Pons (tissue), 1 donor: ENCODE measurements at regions not wholly inside any gene's neighbourhood (a gene's known extent, or its start where the extent isn't known, plus 50 kb on each side); places are given as distances from the start of the nearest gene placed in this dataset.

Source experiments
- DNase-seq: peaks from one replicate; pipeline ENCODE4 v3.0.0-alpha.2; 2016; ENCODE audit warnings: low spot score

DNA sequence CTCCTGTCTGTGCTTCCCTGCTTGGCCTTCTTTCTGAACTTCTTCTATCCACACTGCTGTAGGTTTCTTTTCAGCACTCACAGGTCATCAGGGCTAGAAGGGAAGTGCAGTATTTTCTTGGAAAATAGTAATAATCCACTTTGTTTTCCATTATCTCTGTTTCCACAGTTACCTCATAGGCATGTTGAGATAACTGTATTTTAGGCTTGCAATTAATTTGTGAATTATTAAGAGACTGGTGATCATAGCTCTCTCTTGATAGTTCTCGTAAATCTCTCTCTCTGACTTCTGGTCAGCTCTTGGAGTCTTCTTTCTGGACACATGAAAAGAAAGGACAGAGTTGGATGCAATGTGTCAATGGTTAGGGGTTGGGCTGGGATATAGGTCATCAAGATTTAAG lies 243.6 kb upstream of the IGFBP3 start:
- DNase-seq: no peak

DNA sequence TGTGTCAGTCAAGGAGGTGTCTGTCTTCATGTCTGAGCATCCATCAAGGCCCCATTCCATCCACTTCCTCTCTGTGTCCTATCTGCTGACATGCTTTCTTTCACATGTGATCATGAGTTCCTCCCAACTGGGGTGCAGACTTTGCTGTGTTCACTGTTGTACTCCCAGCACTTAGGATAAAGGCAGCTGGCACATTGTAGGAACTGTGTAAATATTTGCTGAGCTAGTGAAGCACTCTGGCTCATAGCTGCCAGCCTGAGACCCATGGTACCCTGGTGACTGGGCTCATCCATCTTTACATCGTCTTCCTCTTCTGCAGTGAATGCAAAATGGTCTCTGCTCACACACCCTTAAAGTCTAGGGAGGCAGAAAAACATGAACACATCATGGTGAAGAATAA lies 242.2 kb upstream of the IGFBP3 start:
- no peak for DNase-seq

DNA sequence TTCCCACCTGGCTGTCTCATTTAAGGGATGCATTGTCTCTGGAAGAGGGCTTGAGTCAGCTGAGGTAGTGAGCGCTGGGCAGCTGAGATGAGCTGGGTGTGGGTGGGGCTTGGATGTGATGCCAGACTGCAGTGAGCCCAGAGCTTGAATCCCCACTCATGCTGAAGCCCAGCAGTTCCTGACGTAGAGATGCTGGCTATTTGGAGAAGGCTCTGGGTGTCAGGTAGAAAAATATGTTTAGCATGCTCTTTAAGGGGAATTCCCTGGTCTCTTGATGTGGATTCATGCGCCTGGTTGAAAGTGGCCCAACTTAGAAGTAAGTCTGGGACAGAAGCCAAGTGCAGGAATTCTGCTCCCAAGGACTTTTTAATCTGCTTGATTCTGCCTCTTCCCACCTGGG lies 241.5 kb upstream of the IGFBP3 start:
- no peak for DNase-seq

DNA sequence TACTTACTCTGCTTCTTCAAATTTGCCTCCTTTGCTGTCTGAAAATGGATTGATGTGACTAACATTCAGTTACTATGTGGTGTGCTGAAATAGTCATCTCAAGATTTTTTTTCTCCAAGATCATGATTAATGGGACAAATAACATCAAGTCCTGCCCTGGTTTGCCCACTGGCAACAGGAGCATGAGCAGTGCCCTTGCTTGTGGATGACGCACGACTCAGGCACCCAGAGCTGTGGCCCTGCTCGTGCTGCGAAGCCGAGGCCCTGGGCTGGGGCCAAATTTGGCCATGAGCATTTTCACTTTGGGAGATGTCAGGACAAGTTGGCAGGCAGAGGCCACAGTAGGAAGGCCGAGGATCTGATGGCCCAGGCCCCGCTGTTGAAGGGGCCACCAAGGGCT lies 239.8 kb upstream of the IGFBP3 start:
- DNase-seq: no peak

DNA sequence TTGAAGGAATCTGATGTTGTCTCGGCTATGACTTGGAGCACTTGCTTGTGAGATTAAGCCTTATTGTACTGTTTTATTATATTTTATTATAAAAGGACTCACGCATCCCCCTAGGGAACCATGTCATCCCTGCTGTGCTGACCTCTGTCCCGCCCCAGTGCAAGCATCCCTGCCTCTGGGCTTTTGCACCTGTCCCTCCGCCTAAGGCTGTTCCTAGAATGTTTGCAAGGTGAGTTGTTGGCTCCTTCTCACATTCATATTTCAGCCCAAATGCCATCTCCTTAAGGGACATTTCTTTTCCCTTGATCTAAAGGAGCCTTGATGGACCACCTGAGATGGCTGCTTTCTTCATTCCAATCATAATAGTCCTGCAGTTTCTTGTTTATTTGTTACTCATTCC lies 236.9 kb upstream of the IGFBP3 start:
- no peak for DNase-seq

DNA sequence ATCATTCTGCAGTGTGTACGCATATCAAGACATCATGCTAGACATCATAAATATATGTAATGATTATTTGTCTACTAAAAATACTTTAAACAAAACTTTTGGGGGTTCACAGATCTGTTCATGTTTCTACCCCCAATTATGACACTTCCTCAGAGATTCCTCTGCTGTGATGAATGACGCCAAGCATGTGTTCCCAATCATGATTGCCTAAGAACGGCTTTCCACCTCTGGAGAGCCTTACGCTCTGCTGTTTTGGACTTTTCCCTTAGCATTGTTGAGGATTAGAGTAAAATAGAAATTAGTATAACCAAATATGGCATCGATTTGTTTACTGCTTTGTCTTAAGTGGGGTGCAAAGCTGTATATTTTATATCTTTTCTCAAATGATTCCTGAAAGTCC lies 236.3 kb upstream of the IGFBP3 start:
- DNase-seq: no peak

DNA sequence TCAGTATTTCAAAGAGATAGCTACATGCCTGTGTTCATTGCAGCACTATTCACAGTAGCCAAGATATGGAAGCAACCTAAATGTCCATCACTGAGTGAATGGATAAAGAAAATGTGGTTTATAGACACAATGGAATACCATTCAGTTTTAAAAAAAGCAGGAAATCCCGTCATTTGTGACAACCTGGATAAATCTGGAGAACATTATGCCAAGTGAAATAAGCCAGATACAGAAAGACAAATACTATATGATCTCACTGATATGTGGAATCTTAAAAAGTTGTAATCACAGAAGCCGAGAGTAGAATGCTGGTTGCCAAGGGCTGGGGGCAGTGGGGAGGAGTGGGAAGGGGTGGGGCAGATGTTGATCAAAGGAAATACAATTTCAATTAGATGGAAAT lies 235.8 kb upstream of the IGFBP3 start:
- DNase-seq: no peak

DNA sequence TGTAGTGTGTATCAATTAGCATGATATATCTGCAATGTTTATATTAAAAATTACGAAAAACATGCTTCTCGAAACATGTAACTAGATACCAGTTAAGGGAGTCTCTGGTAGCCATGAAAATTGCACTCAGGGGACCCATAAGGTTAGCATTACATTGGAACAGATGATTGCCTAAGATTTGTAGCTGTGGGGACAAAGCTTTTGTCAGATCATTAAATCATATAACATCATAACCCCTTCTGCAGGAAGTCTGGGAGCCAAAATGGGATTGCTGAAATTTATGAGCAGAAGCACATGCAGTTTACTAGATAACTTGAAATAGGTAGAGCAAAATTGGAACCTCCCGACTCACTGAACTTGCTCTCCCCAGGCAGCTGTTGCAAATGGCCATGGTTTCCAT lies 235.0 kb upstream of the IGFBP3 start:
- DNase-seq: no peak

DNA sequence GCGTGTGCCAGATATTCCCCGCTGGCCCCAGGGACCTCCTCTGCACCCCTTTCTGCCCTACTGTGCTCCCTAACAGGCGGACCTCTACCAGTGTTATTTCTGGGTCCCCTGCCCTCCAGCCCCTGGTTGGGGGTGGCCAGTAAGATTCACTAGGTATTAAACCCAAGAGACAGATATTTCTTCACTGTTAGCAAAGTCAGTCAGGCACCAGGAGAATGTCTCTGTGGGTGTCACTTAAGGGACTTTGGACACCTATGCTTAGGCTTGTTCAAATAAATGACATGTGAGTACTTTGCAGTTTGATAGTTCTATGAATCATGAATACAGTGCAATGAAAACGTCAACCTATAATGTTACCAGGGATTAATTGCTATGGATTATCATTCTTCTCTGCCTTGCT lies 234.3 kb upstream of the IGFBP3 start:
- DNase-seq: no peak

DNA sequence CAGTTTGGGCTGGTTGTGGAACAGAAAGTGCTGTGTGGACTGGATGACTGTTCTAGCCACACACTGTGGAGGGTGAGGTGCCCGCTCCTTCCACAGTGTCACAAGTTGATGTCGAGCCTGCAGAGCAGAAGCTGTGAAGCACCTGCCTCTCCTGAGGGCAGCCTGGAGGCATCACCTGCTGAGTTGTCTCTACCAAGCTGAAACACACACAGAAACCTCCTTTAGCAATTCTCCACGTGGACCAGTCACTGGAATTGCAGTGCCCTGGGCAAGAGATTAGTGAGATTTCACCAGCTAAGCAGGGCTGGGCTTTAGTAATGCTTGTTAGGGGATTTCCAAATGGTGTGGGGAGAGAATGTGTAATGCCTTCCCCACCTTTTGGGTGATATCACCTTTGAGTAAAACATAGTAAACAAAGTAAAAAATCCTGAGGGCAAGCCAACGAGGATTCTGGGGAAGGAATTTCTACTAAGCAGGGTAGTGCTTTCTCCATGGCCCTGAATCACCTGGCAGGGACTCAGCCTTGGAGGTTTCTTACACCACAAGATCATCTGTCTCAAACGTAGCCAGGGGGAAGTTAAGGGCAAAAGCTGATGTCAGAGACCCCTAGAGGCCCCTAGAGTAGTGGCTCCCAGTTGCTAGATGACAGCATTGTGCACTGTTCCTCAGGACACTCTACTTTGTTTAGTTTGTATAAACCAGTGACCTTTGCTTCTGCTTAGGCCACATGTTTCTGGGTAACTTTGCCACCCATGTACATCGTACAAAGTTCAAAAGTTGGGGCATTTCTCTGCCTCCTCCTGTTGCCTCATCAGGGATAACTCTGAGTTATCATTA lies 233.1 kb upstream of the IGFBP3 start:
- no peak for DNase-seq

DNA sequence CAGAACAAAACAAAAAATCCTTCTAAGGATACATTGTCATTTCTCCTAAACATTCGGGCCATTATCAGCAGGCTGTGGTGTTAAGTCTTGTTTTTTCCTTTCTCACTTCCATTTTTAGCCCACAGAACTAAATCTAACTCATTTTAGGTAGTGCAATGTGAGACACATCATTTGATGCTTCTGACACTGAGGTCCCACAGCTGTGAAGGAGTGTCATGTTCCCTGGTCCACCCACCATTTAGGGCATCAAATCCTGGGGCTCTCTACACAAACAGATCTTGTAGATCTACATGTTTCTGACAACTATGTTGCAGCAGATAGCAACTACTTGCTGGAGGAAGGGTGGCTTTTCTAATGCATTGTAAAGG lies 232.5 kb upstream of the IGFBP3 start:
- DNase-seq: no peak

DNA sequence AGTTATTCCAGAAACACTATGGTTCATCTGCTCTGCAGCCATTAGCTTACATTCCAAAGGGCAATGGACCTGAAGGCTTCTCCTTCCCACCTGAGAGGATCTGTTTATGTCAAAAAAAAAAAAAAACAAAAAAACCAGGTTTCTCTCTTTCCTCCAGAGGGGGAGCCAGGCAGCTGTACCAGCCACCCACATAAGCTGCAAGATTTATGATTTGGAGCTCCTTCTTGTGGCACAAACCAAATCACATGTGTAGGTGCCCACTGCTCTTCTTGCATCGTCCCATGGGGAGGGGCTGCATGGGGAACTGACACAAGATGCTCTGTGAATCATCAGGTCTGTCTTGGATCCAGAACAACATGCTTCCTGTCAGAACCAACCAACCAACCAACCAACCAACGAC lies 231.6 kb upstream of the IGFBP3 start:
- no peak for DNase-seq

DNA sequence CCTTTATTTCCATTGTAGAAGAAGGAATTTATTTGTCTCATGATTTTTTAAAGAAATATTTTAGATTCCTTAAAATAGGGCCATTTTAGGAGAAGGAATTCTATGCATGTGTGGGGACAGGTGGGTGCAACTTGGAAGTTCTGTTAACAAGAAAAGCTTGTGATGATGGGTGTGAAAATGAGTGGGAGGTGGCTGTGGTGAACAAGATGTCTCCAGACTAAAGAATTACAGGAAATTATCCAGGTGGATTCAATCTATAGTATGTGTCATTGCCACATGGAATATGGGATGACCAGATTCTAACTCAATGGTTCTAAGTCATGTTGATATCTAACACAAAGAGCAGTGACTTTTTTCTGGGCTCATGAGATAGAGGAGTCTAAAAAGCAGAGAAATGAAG lies 229.6 kb upstream of the IGFBP3 start:
- DNase-seq: no peak

DNA sequence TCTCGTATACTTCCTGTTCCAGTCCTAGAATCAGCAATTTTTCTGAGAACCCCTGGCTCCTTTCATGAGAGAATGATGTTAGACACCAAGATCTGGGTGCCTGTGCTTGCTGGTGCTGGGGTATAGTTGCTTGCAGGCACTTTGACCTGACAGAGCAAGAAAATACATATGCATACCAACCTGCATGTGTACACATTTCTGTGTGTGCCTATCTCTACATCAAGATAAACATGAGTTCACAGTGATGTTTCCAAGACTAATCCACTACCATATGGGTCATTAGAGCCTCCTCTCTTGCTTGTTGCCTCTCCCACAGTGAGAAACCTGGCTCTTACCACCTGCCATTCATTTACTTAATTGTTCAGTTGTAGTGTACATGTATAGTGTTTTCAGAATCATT lies 229.1 kb upstream of the IGFBP3 start:
- DNase-seq: no peak

DNA sequence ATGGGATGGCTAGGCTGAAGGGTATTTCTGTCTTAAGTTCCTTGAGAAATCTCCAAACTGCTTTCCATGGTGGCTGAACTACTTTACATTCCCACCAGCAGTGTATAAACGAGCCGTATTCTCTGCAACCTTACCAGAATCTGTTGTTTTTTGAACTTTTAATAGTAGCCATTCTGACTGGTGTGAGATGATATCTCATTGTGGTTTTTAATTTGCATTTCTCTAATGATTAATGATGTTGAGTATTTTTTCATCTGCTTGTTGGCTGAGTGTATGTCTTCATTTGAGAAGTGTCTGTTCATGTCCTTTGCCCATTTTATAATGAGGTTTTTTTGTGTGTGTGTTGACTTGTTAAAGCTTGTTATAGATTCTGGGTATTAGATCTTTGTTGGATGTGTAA lies 226.8 kb upstream of the IGFBP3 start:
- no peak for DNase-seq

DNA sequence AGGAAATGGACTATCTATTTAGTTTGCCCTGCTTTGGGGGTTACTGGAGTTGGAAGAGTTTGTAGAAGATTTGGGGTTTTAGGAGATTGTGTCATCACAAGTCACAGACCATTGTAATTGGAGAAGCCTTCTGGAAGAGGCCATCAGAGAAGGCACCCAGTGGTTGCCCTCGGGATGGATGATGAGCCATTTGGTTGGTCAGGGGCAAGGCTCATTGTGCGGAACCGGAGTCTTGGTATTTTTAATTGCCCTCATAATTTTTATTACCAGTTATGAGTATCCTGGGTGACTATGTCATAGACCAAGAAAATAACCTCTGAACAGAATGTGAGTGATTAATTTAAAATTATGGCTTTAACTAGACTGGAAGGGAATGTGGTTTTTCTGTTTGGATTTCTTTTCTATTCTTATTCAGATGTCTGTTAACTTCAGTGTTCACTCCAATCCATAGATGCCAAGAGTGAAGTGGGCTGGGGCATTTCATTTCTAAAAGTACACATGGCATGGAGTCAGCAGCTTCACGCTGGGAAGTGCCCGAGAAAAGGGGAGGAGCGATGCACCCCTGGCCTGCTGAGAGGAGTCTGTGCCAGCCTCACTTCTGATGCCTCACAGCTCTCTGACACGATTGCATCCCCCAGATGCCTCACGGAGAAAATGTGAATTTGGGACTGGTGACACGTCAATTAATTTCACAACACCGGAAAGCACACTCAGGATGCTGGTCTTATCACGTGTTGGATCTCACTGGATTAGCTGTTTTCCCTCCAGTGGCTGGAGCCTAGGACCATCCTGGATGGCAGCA lies 225.6 kb upstream of the IGFBP3 start:
- DNase-seq: no peak

DNA sequence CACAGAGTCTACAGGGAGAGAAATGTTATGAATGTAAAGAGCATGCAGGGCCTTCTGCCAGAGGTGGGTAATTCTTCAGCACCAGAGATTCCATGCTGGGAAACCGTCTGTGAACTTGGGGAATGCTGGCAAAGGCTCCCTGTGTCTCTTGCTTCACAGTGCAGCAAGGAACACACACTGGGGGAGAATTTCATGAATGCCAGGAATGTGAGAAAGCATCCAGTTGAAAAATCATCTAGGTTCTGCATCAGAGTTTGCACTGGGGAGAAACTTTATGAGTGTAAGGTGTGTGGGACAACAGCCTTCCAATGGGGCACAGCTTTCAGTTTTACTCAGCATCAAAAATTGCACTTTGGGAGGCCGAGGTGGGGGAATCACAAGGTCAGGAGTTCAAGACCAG lies 224.3 kb upstream of the IGFBP3 start:
- no peak for DNase-seq

DNA sequence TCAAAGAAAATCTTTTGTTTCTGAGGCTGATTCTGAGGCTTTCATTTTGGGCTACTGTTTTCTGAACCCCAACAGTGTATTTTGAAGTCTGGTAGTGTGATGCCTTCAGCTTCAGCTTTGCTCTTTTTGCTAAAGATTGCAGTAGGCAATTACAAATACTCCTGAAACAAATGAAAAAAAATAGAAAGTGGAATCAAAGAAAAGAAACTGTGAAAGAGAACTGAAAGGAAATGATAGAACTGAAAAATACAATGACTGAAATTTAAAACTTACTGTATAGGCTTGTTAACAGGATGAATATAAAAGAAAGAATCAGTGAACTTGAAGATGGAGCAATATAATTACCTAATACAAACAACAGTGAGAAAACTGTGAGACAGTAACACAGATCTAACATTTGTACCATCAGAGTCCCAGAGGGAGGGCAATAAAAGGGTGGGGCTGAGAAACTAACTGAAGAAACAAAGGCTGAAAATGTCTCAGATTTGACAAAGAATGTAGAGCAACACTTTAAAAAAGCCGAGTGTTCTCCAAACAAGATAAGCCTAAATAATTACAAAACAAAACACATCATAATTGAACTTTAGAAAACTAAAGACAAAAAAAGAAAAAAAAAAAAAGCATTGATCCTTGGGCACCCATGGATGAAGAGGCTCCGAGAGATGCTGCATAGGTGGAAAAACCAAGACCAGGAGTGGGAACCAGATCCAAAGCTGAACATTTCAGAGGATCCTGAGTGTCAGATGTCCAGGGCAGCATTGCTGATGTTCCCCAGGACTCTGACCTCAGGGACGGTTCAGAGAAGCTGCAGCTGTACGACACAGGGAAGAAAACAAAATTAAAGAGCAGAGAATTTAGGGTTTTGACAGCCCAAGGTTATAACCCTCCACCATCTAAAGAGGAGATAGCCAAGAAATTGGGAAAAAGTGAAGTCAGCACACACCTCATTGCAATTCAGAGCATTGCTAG lies 223.2 kb upstream of the IGFBP3 start:
- DNase-seq: no peak

DNA sequence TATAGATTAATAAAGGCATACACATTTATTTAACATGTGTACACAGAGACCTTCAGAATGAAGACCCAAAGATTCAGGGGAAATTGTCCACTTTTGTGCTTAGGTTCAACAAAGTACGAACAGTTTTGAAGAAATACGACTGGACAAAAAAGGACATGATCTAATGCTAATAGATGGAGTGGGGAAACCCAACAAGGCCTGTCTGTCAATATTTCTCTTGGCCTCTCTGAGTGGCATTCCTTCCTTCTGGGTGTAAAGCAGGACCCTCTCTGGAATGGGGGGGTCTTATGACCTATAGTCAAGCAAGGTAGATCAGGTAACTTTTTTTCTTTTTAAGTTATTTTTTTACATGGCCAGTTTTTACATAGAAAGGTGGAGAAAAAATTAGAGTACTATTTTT lies 222.3 kb upstream of the IGFBP3 start:
- DNase-seq: no peak

DNA sequence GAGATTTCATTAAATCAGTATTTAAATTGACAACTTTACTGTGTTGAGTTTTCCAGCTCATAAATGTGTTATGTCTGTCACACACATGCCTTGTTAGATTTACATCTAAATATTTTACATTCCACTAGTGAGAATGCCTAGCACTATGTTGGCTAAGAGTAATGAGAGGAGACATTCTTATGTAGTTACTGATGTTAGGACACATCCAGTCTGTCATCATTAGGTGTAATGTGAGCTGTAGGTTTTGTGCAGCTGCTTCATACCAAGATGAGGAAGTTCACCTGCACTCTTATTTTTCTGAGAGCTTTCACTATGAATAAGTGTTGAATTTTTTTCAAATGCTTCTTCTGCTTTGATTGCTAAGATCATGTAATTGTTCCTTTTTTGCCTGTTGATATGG lies 218.0 kb upstream of the IGFBP3 start:
- DNase-seq: no peak

DNA sequence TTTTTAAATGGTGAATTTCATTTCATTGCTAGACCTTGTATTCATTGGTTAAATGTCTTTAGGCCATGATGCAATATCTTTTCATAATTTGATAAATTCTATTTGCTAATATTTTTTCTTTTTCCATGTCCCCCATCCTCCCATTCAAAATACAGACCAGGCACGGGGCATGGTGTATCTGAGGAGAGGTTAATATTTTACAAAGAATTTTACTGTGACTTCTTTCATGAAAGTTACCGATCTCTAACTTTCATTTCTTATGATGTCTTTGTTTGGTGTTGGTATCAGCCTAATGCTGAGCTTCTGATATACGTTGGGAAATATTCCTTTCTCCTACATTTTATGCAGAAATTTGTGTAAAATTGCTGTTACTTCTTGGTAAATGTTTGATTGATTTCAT lies 216.7 kb upstream of the IGFBP3 start:
- no peak for DNase-seq

DNA sequence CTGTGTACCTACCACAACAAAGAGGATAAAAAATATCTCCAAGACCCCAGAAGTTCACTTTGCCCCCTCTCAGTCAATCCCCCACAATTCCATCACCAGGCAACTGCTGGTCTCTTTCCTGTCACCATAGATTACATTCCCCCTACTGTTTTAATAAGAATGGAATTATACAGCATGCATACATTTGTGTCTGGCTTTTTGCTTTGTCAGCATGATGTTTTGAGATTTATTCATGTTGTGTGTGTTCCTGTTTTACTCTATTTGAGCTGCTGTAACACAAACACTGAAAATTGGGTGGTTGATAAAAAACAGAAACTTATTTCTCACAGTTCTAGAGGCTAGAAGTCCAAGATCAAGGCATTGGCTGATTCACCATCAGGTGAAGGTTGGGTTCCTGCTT lies 214.5 kb upstream of the IGFBP3 start:
- no peak for DNase-seq

DNA sequence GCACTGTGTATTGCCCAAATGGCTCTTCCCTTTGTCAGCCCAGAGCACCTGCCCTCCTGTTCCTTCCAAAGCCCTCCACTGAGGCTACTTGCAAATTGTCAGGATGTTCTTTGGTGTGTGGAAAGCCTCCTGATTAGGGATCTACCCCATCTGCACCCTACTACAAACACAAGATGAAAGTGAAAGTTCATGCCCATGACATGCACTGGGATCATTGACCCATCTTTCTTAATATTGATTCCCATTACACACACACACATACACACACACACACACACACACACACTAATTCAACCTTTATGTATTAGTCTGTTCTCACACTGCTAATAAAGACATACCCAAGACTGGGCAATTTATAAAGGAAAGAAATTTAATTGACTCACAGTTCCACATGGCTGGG lies 213.7 kb upstream of the IGFBP3 start:
- no peak for DNase-seq
